ENCODE measurements at regions not wholly inside any gene's neighbourhood (a gene's known extent, or its start where the extent isn't known, plus 50 kb on each side); places are given as distances from the start of the nearest gene placed in this dataset.

- TF ChIP-seq POLR2A (IDR thresholded peaks at IDR 0.05; ENCODE audit: low read length) (no peak), GATA1 (IDR thresholded peaks at IDR 0.05; ENCODE audit: low read depth, low read length) (no peak)
These were observed 422.6 kb downstream of the ATP23 start for GRCh38 chr12:58363971-58364370.

All from erythroblast (primary cell).